HepG2 (cell line): ENCODE measurements at regions not wholly inside any gene's neighbourhood (a gene's known extent, or its start where the extent isn't known, plus 50 kb on each side); places are given as distances from the start of the nearest gene placed in this dataset.
A peak's percentile ranks its signal among the peaks of the same experiment; 100 is the strongest.

Source experiments
- CBFB ChIP-seq: sonication (generic); formaldehyde crosslinking; IDR thresholded peaks from 2 replicates; pipeline ENCODE4 v1.4.0; 2020; ENCODE audit warnings: missing genetic modification reagents
- ISL2 ChIP-seq: sonication (generic); formaldehyde crosslinking; IDR thresholded peaks from 2 replicates; pipeline ENCODE4 v1.5.0; 2020; ENCODE audit warnings: missing genetic modification reagents
- JUND ChIP-seq: sonication (generic); formaldehyde crosslinking; IDR thresholded peaks from 2 replicates; pipeline ENCODE4 v1.8.0; 2022; ENCODE audit warnings: mild to moderate bottlenecking, missing genetic modification reagents
- KDM2A ChIP-seq: sonication (generic); formaldehyde crosslinking; IDR thresholded peaks from 2 replicates; pipeline ENCODE4 v1.4.0; 2020; ENCODE audit warnings: low read depth, missing genetic modification reagents, borderline replicate concordance
- SATB2 ChIP-seq: sonication (generic); formaldehyde crosslinking; IDR thresholded peaks from 2 replicates; pipeline ENCODE4 v1.5.0; 2020; ENCODE audit warnings: missing genetic modification reagents
- SYNCRIP ChIP-seq: fragments of 200-400 bp; formaldehyde crosslinking; IDR thresholded peaks from 2 replicates; pipeline ENCODE4 v1.6.1; 2018; ENCODE audit warnings: mild to moderate bottlenecking, low read depth, low read length; ENCODE audit not compliant: insufficient read depth
- U2AF1 ChIP-seq: fragments of 200-400 bp; formaldehyde crosslinking; optimal IDR thresholded peaks from 2 replicates; pipeline ENCODE3; 2017; ENCODE audit warnings: mild to moderate bottlenecking, low read depth, low read length
- ZNF367 ChIP-seq: sonication (generic); formaldehyde crosslinking; IDR thresholded peaks from 2 replicates; pipeline ENCODE4 v1.4.0; 2020; ENCODE audit warnings: missing genetic modification reagents, borderline replicate concordance
- ZNF432 ChIP-seq: sonication (generic); formaldehyde crosslinking; IDR thresholded peaks from 2 replicates; pipeline ENCODE4 v1.5.0; 2020; ENCODE audit warnings: missing genetic modification reagents, mild to moderate bottlenecking, borderline replicate concordance
- ZNF629 ChIP-seq: sonication (generic); formaldehyde crosslinking; conservative IDR thresholded peaks from 2 replicates; pipeline ENCODE4 v1.5.0; 2020; ENCODE audit warnings: missing genetic modification reagents
- ZNF720 ChIP-seq: sonication (generic); formaldehyde crosslinking; IDR thresholded peaks from 2 replicates; pipeline ENCODE4 v1.4.0; 2020; ENCODE audit warnings: missing genetic modification reagents
- ZNF781 ChIP-seq: sonication (generic); formaldehyde crosslinking; IDR thresholded peaks from 2 replicates; pipeline ENCODE4 v1.5.1; 2020; ENCODE audit warnings: borderline replicate concordance, mild to moderate bottlenecking, missing genetic modification reagents; ENCODE audit errors: not compliant biosample characterization
- TF ChIP-seq, protein P1 (sequence below): sonication (generic); formaldehyde crosslinking; IDR thresholded peaks from 2 replicates; pipeline ENCODE4 v1.5.1; 2020; ENCODE audit warnings: missing genetic modification reagents, mild to moderate bottlenecking, borderline replicate concordance
- TF ChIP-seq, protein P2 (sequence below): sonication (generic); formaldehyde crosslinking; IDR thresholded peaks from 2 replicates; pipeline ENCODE4 v1.4.0; 2020; ENCODE audit warnings: missing genetic modification reagents, borderline replicate concordance
- TF ChIP-seq, protein P3 (sequence below): sonication (generic); formaldehyde crosslinking; IDR thresholded peaks from 2 replicates; pipeline ENCODE4 v1.9.0; 2022; ENCODE audit warnings: missing genetic modification reagents, mild to moderate bottlenecking, borderline replicate concordance
- TF ChIP-seq, protein P4 (sequence below): sonication (generic); formaldehyde crosslinking; IDR thresholded peaks from 2 replicates; pipeline ENCODE4 v1.4.0; 2020; ENCODE audit warnings: low read depth, mild to moderate bottlenecking, missing genetic modification reagents
- TF ChIP-seq, protein P5 (sequence below): sonication (generic); formaldehyde crosslinking; IDR thresholded peaks from 2 replicates; pipeline ENCODE4 v1.4.0; 2020; ENCODE audit warnings: missing genetic modification reagents, mild to moderate bottlenecking, borderline replicate concordance

DNA sequence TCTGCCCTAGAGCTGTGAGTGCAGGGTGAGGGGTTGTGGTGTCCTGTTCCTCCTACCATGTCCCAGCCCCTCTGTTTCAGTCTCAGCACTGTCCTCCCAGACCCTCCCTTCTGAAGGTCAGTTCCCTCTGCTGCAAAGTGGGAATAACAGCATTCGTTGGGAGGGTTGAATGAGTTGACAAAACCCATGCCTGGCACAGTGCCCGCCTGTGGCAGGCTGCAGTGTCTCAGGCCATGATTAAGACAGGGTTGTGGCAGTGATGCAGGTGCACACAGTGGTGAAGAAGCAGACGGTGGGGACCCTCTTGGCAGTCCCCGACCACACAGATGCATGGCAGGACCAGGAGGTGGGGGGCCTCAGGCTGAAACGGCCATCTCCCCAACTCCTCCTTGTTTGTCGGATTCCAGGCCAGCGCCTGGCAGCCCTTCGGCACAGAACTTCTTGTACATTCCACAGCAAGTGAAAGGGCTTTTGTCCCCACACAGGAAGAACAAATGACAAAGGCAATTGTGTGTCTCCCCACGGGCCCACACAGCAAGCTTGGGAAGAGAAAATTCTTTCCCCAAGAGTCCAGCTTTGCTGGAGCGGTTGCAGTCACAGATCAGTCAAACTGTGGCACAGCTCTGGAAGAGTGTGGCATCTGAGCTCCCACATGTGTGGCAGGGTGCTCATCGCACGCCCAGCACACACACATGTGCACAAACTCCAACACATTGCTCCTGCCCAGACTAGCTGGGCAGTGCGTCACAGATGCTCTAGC lies 58.1 kb upstream of the EPCAM start (continued):
- TF ChIP-seq ZNF629 = no peak
- TF ChIP-seq ISL2 (CRISPR knock-in tag) = no peak
- TF ChIP-seq, protein P1, sequence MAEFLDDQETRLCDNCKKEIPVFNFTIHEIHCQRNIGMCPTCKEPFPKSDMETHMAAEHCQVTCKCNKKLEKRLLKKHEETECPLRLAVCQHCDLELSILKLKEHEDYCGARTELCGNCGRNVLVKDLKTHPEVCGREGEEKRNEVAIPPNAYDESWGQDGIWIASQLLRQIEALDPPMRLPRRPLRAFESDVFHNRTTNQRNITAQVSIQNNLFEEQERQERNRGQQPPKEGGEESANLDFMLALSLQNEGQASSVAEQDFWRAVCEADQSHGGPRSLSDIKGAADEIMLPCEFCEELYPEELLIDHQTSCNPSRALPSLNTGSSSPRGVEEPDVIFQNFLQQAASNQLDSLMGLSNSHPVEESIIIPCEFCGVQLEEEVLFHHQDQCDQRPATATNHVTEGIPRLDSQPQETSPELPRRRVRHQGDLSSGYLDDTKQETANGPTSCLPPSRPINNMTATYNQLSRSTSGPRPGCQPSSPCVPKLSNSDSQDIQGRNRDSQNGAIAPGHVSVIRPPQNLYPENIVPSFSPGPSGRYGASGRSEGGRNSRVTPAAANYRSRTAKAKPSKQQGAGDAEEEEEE (CRISPR knock-in tag) = no peak
- TF ChIP-seq U2AF1 = peak; percentile 73
- TF ChIP-seq, protein P2, sequence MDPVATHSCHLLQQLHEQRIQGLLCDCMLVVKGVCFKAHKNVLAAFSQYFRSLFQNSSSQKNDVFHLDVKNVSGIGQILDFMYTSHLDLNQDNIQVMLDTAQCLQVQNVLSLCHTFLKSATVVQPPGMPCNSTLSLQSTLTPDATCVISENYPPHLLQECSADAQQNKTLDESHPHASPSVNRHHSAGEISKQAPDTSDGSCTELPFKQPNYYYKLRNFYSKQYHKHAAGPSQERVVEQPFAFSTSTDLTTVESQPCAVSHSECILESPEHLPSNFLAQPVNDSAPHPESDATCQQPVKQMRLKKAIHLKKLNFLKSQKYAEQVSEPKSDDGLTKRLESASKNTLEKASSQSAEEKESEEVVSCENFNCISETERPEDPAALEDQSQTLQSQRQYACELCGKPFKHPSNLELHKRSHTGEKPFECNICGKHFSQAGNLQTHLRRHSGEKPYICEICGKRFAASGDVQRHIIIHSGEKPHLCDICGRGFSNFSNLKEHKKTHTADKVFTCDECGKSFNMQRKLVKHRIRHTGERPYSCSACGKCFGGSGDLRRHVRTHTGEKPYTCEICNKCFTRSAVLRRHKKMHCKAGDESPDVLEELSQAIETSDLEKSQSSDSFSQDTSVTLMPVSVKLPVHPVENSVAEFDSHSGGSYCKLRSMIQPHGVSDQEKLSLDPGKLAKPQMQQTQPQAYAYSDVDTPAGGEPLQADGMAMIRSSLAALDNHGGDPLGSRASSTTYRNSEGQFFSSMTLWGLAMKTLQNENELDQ (CRISPR knock-in tag) = no peak
- no peak for TF ChIP-seq SATB2 (CRISPR knock-in tag)
- TF ChIP-seq CBFB (CRISPR knock-in tag) = no peak
- TF ChIP-seq SYNCRIP = no peak
- TF ChIP-seq KDM2A = no peak
- TF ChIP-seq, protein P3, sequence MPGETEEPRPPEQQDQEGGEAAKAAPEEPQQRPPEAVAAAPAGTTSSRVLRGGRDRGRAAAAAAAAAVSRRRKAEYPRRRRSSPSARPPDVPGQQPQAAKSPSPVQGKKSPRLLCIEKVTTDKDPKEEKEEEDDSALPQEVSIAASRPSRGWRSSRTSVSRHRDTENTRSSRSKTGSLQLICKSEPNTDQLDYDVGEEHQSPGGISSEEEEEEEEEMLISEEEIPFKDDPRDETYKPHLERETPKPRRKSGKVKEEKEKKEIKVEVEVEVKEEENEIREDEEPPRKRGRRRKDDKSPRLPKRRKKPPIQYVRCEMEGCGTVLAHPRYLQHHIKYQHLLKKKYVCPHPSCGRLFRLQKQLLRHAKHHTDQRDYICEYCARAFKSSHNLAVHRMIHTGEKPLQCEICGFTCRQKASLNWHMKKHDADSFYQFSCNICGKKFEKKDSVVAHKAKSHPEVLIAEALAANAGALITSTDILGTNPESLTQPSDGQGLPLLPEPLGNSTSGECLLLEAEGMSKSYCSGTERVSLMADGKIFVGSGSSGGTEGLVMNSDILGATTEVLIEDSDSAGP (CRISPR knock-in tag) = peak; percentile 40; the same call in 1 of the 2 replicates
- no peak for TF ChIP-seq ZNF432
- no peak for TF ChIP-seq ZNF367 (CRISPR knock-in tag)
- TF ChIP-seq, protein P4, sequence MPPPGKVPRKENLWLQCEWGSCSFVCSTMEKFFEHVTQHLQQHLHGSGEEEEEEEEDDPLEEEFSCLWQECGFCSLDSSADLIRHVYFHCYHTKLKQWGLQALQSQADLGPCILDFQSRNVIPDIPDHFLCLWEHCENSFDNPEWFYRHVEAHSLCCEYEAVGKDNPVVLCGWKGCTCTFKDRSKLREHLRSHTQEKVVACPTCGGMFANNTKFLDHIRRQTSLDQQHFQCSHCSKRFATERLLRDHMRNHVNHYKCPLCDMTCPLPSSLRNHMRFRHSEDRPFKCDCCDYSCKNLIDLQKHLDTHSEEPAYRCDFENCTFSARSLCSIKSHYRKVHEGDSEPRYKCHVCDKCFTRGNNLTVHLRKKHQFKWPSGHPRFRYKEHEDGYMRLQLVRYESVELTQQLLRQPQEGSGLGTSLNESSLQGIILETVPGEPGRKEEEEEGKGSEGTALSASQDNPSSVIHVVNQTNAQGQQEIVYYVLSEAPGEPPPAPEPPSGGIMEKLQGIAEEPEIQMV (CRISPR knock-in tag) = peak; percentile 76; the same call in 1 of the 2 replicates
- TF ChIP-seq, protein P5, sequence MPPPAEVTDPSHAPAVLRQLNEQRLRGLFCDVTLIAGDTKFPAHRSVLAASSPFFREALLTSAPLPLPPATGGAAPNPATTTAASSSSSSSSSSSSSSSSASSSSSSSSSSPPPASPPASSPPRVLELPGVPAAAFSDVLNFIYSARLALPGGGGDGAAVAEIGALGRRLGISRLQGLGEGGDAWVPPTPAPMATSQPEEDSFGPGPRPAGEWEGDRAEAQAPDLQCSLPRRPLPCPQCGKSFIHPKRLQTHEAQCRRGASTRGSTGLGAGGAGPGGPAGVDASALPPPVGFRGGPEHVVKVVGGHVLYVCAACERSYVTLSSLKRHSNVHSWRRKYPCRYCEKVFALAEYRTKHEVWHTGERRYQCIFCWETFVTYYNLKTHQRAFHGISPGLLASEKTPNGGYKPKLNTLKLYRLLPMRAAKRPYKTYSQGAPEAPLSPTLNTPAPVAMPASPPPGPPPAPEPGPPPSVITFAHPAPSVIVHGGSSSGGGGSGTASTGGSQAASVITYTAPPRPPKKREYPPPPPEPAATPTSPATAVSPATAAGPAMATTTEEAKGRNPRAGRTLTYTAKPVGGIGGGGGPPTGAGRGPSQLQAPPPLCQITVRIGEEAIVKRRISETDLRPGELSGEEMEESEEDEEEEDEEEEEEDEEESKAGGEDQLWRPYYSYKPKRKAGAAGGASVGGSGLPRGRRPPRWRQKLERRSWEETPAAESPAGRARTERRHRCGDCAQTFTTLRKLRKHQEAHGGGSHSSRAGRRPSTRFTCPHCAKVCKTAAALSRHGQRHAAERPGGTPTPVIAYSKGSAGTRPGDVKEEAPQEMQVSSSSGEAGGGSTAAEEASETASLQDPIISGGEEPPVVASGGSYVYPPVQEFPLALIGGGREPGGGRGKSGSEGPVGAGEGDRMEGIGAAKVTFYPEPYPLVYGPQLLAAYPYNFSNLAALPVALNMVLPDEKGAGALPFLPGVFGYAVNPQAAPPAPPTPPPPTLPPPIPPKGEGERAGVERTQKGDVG (CRISPR knock-in tag) = peak; percentile 70; the same call in 1 of the 2 replicates
- no peak for TF ChIP-seq ZNF781
- TF ChIP-seq ZNF720 = no peak
- TF ChIP-seq JUND (CRISPR knock-in tag) = no peak
